GM06990 (cell line): ENCODE measurements at regions not wholly inside any gene's neighbourhood (a gene's known extent, or its start where the extent isn't known, plus 50 kb on each side); places are given as distances from the start of the nearest gene placed in this dataset.

Experiments
- DNase-seq: peaks from one replicate; pipeline ENCODE4 v3.0.0-alpha.2; 2011; ENCODE audit not compliant: insufficient read length; ENCODE audit errors: extremely low read depth
- H3K27me3 ChIP-seq: replicated peaks from 2 replicates; pipeline ENCODE4 v1.6.0; 2011; ENCODE audit warnings: low read length; ENCODE audit not compliant: control insufficient read depth, insufficient read depth
- H3K36me3 ChIP-seq: 2 replicates; pipeline ENCODE4 v1.5.1; 2011; ENCODE audit warnings: low read length; ENCODE audit not compliant: control insufficient read depth, insufficient read depth
- H3K4me3 ChIP-seq: replicated peaks from 2 replicates; pipeline ENCODE4 v1.5.1; 2011; ENCODE audit warnings: low read depth, mild to moderate bottlenecking, control low read depth, low read length
- CTCF ChIP-seq: IDR thresholded peaks from 2 replicates; pipeline ENCODE4 v1.5.1; 2011; ENCODE audit warnings: low read length, control low read depth, mild to moderate bottlenecking, inconsistent platforms; ENCODE audit not compliant: insufficient read depth, poor library complexity, severe bottlenecking

- Histone ChIP-seq H3K4me3 (no peak overlapping the region), H3K27me3 (no peaks in the 10 kb centered on the region), H3K36me3 (no peaks in the 10 kb centered on the region)
- TF ChIP-seq CTCF = no peak
- no peak for DNase-seq
Observed at GRCh38 chr5:63687854-63688516, 274.3 kb downstream of the HTR1A start.

GRCh38 chr5:63686938-63687337 lies 275.3 kb downstream of the HTR1A start:
- Histone ChIP-seq H3K4me3 (no peak overlapping the region), H3K27me3 (no peaks in the 10 kb centered on the region), H3K36me3 (no peaks in the 10 kb centered on the region)
- no peak for TF ChIP-seq CTCF
- no peak for DNase-seq

GRCh38 chr5:63686181-63686580 lies 276.1 kb downstream of the HTR1A start:
- Histone ChIP-seq H3K36me3 (no peaks in the 10 kb centered on the region), H3K27me3 (no peaks in the 10 kb centered on the region), H3K4me3 (no peak overlapping the region)
- TF ChIP-seq CTCF = no peak
- no peak for DNase-seq

GRCh38 chr5:63685454-63685853 lies 276.8 kb downstream of the HTR1A start:
- no peak for TF ChIP-seq CTCF
- Histone ChIP-seq H3K27me3 (no peaks in the 10 kb centered on the region), H3K36me3 (no peaks in the 10 kb centered on the region), H3K4me3 (no peak overlapping the region)
- no peak for DNase-seq

GRCh38 chr5:63674881-63675280 lies 287.4 kb downstream of the HTR1A start:
- no peaks in the 10 kb centered on the region for H3K27me3 ChIP-seq
- TF ChIP-seq CTCF = no peak
- no peak overlapping the region for H3K4me3 ChIP-seq
- no peak for DNase-seq
- H3K36me3 ChIP-seq = no peaks in the 10 kb centered on the region

- no peak for DNase-seq
- no peaks in the 10 kb centered on the region for H3K27me3 ChIP-seq
- no peak overlapping the region for H3K4me3 ChIP-seq
- TF ChIP-seq CTCF = no peak
- H3K36me3 ChIP-seq = no peaks in the 10 kb centered on the region
Observed at GRCh38 chr5:63655043-63655442, 307.2 kb downstream of the HTR1A start.
